SU-DHL-6 (cell line): ENCODE measurements at regions not wholly inside any gene's neighbourhood (a gene's known extent, or its start where the extent isn't known, plus 50 kb on each side); places are given as distances from the start of the nearest gene placed in this dataset.

Experiments used
- EZH2phosphoT487 ChIP-seq: fragments of 200-600 bp; sonication (generic), shearing (Covaris generic); conservative IDR thresholded peaks from 2 replicates; pipeline ENCODE4 v1.6.1; 2018; ENCODE audit warnings: mild to moderate bottlenecking, antibody characterized with exemption, low read length, moderate library complexity, mixed read lengths
- TF ChIP-seq, protein P1 (sequence below): fragments of 200-600 bp; sonication (generic); IDR thresholded peaks from one replicate; pipeline ENCODE4 v1.5.1; 2017; ENCODE audit warnings: antibody characterized with exemption, mild to moderate bottlenecking, low read length, moderate library complexity; ENCODE audit not compliant: insufficient read depth, poor library complexity, severe bottlenecking

DNA sequence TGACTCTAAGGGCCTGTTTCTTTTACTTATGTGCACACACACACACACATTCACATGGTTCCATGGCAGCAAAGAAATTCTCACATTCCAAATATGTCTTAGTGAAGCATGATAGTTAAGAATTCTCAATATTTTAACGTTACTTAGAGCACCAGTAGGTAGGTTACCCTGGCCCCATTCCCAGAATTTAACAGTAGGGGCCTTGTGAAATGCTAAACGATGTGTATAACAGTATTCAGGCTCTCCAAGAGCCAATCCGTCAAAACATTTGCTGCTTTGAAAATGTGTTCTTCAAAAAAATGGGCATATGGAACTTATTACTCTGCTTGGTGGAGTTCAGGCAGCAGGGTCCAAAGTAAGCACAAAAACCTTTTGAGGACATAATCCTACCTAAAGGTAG, 93.7 kb upstream of the DAB2 start:
- TF ChIP-seq, protein P1, sequence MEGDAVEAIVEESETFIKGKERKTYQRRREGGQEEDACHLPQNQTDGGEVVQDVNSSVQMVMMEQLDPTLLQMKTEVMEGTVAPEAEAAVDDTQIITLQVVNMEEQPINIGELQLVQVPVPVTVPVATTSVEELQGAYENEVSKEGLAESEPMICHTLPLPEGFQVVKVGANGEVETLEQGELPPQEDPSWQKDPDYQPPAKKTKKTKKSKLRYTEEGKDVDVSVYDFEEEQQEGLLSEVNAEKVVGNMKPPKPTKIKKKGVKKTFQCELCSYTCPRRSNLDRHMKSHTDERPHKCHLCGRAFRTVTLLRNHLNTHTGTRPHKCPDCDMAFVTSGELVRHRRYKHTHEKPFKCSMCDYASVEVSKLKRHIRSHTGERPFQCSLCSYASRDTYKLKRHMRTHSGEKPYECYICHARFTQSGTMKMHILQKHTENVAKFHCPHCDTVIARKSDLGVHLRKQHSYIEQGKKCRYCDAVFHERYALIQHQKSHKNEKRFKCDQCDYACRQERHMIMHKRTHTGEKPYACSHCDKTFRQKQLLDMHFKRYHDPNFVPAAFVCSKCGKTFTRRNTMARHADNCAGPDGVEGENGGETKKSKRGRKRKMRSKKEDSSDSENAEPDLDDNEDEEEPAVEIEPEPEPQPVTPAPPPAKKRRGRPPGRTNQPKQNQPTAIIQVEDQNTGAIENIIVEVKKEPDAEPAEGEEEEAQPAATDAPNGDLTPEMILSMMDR: no peak
- TF ChIP-seq EZH2phosphoT487: no peak
